A204.1 (cell line): ENCODE measurements at regions not wholly inside any gene's neighbourhood (a gene's known extent, or its start where the extent isn't known, plus 50 kb on each side); places are given as distances from the start of the nearest gene placed in this dataset.

Source experiments
- FAIRE-seq: peaks from 2 replicates; lab custom pipeline; 2012; peaks lifted over from hg19 to GRCh38; lab: Jason Lieb, UNC

- no peak for FAIRE-seq
Observed at GRCh38 chr4:138749303-138749702, 266.3 kb upstream of the NOCT start.

- FAIRE-seq = no peak
Observed at GRCh38 chr4:138741766-138742377, 273.7 kb upstream of the NOCT start.

- no peak for FAIRE-seq
Observed at GRCh38 chr4:138740816-138741745, 274.5 kb upstream of the NOCT start.

GRCh38 chr4:138736362-138736761 lies 279.2 kb upstream of the NOCT start:
- no peak for FAIRE-seq

GRCh38 chr4:138734746-138735145 lies 280.8 kb upstream of the NOCT start:
- FAIRE-seq = no peak

GRCh38 chr4:138728566-138728965 lies 287.0 kb upstream of the NOCT start:
- no peak for FAIRE-seq

- no peak for FAIRE-seq
Observed at GRCh38 chr4:138727731-138728130, 287.9 kb upstream of the NOCT start.

GRCh38 chr4:138724530-138724929 lies 291.1 kb upstream of the NOCT start:
- FAIRE-seq = no peak

- FAIRE-seq = no peak
Observed at GRCh38 chr4:138716559-138717335, 298.8 kb upstream of the NOCT start.

- FAIRE-seq = no peak
Observed at GRCh38 chr4:138710297-138710696, 305.3 kb upstream of the NOCT start.

GRCh38 chr4:138709859-138710258 lies 305.7 kb upstream of the NOCT start:
- FAIRE-seq = no peak

GRCh38 chr4:138707746-138708677 lies 307.6 kb upstream of the NOCT start:
- no peak for FAIRE-seq

GRCh38 chr4:138706201-138706600 lies 309.4 kb upstream of the NOCT start:
- FAIRE-seq = no peak

GRCh38 chr4:138702190-138702824 lies 313.3 kb upstream of the NOCT start:
- FAIRE-seq = no peak

GRCh38 chr4:138698641-138699040 lies 316.9 kb upstream of the NOCT start:
- FAIRE-seq = no peak

GRCh38 chr4:138697851-138698250 lies 317.7 kb upstream of the NOCT start:
- FAIRE-seq = no peak

GRCh38 chr4:138696771-138697170 lies 318.8 kb upstream of the NOCT start:
- FAIRE-seq = no peak

- FAIRE-seq = no peak
Observed at GRCh38 chr4:138696058-138696457, 319.5 kb upstream of the NOCT start.

- FAIRE-seq = no peak
Observed at GRCh38 chr4:138693526-138693925, 322.1 kb upstream of the NOCT start.

- no peak for FAIRE-seq
Observed at GRCh38 chr4:138692411-138692810, 323.2 kb upstream of the NOCT start.

GRCh38 chr4:138689593-138689992 lies 326.0 kb upstream of the NOCT start:
- no peak for FAIRE-seq
